ENCODE measurements at regions not wholly inside any gene's neighbourhood (a gene's known extent, or its start where the extent isn't known, plus 50 kb on each side); places are given as distances from the start of the nearest gene placed in this dataset.
"Not testable (repeated sequence)": the region's sequence is repeated elsewhere in the genome, so short reads cannot be mapped to it uniquely, and the experiment has no call there.

- DNase-seq: no peak
Measured at GRCh38 chr6:91241946-91242613, 655.2 kb upstream of the MAP3K7 start.

- DNase-seq: no peak
Measured at GRCh38 chr6:91240878-91241603, 654.2 kb upstream of the MAP3K7 start.

- no peak for DNase-seq
Measured at GRCh38 chr6:91221072-91221720, 634.3 kb upstream of the MAP3K7 start.

- no peak for DNase-seq
Measured at GRCh38 chr6:91213229-91213901, 626.5 kb upstream of the MAP3K7 start.

GRCh38 chr6:91198588-91199255, 611.9 kb upstream of the MAP3K7 start:
- DNase-seq: no peak

- no peak for DNase-seq
Measured at GRCh38 chr6:91196729-91197128, 609.9 kb upstream of the MAP3K7 start.

- DNase-seq: no peak
Measured at GRCh38 chr6:91193446-91193845, 606.6 kb upstream of the MAP3K7 start.

- not testable (repeated sequence) for DNase-seq
Measured at GRCh38 chr6:91190041-91190440, 603.2 kb upstream of the MAP3K7 start.

- DNase-seq: no peak
Measured at GRCh38 chr6:91185072-91185471, 598.2 kb upstream of the MAP3K7 start.

- no peak for DNase-seq
Measured at GRCh38 chr6:91181416-91181815, 594.5 kb upstream of the MAP3K7 start.

- no peak for DNase-seq
Measured at GRCh38 chr6:91173651-91174050, 586.8 kb upstream of the MAP3K7 start.

GRCh38 chr6:91173186-91173585, 586.3 kb upstream of the MAP3K7 start:
- DNase-seq: no peak

- no peak for DNase-seq
Measured at GRCh38 chr6:91171754-91172462, 585.0 kb upstream of the MAP3K7 start.

- DNase-seq: no peak
Measured at GRCh38 chr6:91167846-91168245, 581.0 kb upstream of the MAP3K7 start.

- no peak for DNase-seq
Measured at GRCh38 chr6:91166271-91167046, 579.6 kb upstream of the MAP3K7 start.

GRCh38 chr6:91164105-91164504, 577.2 kb upstream of the MAP3K7 start:
- no peak for DNase-seq

- DNase-seq: no peak
Measured at GRCh38 chr6:91161246-91161645, 574.4 kb upstream of the MAP3K7 start.

GRCh38 chr6:91155129-91155785, 568.4 kb upstream of the MAP3K7 start:
- DNase-seq: no peak

- DNase-seq: no peak
Measured at GRCh38 chr6:91152824-91153223, 566.0 kb upstream of the MAP3K7 start.

GRCh38 chr6:91149956-91150705, 563.3 kb upstream of the MAP3K7 start:
- DNase-seq: no peak
